MM.1S (cell line): ENCODE measurements at regions not wholly inside any gene's neighbourhood (a gene's known extent, or its start where the extent isn't known, plus 50 kb on each side); places are given as distances from the start of the nearest gene placed in this dataset.

Experiments
- CTCF ChIP-seq: fragments of 300-600 bp; sonication (generic); IDR thresholded peaks from 2 replicates; pipeline ENCODE4 v1.5.1; 2016; ENCODE audit warnings: antibody characterized with exemption, low read length, mixed read lengths
- EZH2 ChIP-seq: fragments of 300-600 bp; sonication (generic); optimal IDR thresholded peaks from 2 replicates; pipeline ENCODE3; 2017; ENCODE audit warnings: low read depth, mild to moderate bottlenecking, antibody characterized with exemption, low read length, mixed read lengths
- EZH2phosphoT487 ChIP-seq: fragments of 300-600 bp; sonication (generic); IDR thresholded peaks from 2 replicates; pipeline ENCODE4 v1.6.1; 2018; ENCODE audit warnings: antibody characterized with exemption, low read length

- TF ChIP-seq CTCF = no peak
- no peak for TF ChIP-seq EZH2
- TF ChIP-seq EZH2phosphoT487 = no peak
Observed at GRCh38 chr20:40582531-40582930, 106.5 kb downstream of the MAFB start.
